ENCODE measurements at regions not wholly inside any gene's neighbourhood (a gene's known extent, or its start where the extent isn't known, plus 50 kb on each side); places are given as distances from the start of the nearest gene placed in this dataset.

DNA sequence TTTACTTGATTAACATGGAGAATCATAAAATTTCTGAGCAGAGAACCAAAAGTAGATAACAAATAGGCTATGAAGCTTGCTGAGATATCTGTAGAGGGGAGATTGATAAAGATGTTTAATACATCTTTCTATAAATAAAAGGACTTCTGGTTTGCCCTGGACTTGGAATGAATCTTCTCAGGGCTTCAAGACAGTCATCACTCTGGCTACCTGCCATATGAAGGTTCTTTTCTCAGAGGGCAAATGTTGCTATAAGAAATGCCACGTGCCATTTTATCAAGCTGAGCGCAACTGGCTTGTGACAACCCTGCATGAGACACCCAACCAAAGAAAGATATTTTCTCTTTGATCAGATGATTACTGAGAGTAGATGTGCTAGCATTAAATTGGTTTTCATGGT is 192.5 kb downstream of the WNT5A start:
- no peak overlapping the region for H3K27ac ChIP-seq
- H3K36me3 ChIP-seq (replicated peaks in 1 of 2), result no peaks in the 10 kb centered on the region
- TF ChIP-seq, protein P1, sequence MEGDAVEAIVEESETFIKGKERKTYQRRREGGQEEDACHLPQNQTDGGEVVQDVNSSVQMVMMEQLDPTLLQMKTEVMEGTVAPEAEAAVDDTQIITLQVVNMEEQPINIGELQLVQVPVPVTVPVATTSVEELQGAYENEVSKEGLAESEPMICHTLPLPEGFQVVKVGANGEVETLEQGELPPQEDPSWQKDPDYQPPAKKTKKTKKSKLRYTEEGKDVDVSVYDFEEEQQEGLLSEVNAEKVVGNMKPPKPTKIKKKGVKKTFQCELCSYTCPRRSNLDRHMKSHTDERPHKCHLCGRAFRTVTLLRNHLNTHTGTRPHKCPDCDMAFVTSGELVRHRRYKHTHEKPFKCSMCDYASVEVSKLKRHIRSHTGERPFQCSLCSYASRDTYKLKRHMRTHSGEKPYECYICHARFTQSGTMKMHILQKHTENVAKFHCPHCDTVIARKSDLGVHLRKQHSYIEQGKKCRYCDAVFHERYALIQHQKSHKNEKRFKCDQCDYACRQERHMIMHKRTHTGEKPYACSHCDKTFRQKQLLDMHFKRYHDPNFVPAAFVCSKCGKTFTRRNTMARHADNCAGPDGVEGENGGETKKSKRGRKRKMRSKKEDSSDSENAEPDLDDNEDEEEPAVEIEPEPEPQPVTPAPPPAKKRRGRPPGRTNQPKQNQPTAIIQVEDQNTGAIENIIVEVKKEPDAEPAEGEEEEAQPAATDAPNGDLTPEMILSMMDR (IDR thresholded peaks at IDR 0.05), result no peak
- TF ChIP-seq POLR2A (IDR thresholded peaks at IDR 0.05), result no peak
- no peaks in the 10 kb centered on the region for H3K4me1 ChIP-seq (replicated peaks in 1 of 2)
- 73 to 94% (median 86%) methylated on average over 2 of the region's 2 CpGs for WGBS, 4 donors
- no peak overlapping the region for H3K4me3 ChIP-seq
- DNase-seq, result no peak
- H3K9me3 ChIP-seq (replicated peaks in 1 of 3), result no peaks in the 10 kb centered on the region
- intact Hi-C loops (cut with DNase I), result no loop called here
- H3K27me3 ChIP-seq, result no peaks in the 10 kb centered on the region

DNA sequence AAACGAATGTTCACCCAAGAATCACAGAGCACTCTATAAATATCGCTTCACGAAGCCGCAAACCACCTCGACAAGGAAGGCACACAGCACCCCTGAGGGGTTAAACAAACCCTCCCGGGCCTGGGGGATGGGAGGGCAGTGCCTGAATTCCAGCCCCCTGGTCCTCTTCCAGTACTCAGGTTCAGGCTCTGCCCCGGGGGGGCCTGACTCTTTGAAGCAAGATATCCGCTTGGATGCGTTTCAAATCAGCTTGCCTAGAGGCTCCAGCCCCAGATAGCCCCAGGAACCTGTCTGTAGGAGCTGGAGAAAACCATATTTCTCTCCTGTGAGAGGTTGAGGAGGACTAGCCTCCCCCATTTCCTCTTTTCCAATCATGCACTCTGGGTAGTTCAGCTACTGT is 194.7 kb downstream of the WNT5A start:
- no peaks in the 10 kb centered on the region for H3K4me1 ChIP-seq (replicated peaks in 1 of 2)
- no peak for DNase-seq
- no peak overlapping the region for H3K27ac ChIP-seq
- TF ChIP-seq POLR2A (IDR thresholded peaks at IDR 0.05), result no peak
- TF ChIP-seq, protein P1 (IDR thresholded peaks at IDR 0.05), result no peak
- H3K9me3 ChIP-seq (replicated peaks in 1 of 3), result no peaks in the 10 kb centered on the region
- 41 to 43% (median 42%) methylated on average over 7 to 9 of the region's 9 CpGs for WGBS, 4 donors
- intact Hi-C loops (cut with DNase I), result no loop called here
- no peaks in the 10 kb centered on the region for H3K27me3 ChIP-seq
- no peak overlapping the region for H3K4me3 ChIP-seq
- no peaks in the 10 kb centered on the region for H3K36me3 ChIP-seq (replicated peaks in 1 of 2)

DNA sequence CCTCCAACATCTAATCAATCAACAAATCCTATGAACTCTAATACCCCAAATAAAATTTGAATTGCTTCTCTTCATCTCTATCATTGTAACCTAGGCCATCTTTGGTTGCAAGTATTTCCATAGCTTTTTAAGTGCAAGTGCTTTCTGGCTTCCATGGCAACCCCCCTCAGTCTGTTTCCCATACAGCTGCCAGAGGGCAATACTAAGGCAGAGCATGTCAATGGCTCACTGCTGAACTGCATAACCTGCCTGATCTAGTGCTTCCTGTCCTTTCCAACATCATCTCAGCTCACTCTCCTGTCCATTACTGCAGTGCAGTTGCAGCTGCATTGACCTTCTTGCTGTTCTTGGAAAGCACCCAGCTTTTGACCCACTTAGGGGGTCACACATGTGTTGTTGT is 198.4 kb downstream of the WNT5A start:
- Histone ChIP-seq H3K27ac (no peak overlapping the region), H3K4me3 (no peak overlapping the region), H3K27me3 (no peaks in the 10 kb centered on the region), H3K36me3 (replicated peaks in 1 of 2) (no peaks in the 10 kb centered on the region), H3K9me3 (replicated peaks in 1 of 3) (no peaks in the 10 kb centered on the region), H3K4me1 (replicated peaks in 1 of 2) (no peaks in the 10 kb centered on the region)
- DNase-seq, result no peak
- TF ChIP-seq POLR2A (IDR thresholded peaks at IDR 0.05), result no peak
- TF ChIP-seq, protein P1 (IDR thresholded peaks at IDR 0.05), result no peak
- intact Hi-C loops (cut with DNase I), result no loop called here

DNA sequence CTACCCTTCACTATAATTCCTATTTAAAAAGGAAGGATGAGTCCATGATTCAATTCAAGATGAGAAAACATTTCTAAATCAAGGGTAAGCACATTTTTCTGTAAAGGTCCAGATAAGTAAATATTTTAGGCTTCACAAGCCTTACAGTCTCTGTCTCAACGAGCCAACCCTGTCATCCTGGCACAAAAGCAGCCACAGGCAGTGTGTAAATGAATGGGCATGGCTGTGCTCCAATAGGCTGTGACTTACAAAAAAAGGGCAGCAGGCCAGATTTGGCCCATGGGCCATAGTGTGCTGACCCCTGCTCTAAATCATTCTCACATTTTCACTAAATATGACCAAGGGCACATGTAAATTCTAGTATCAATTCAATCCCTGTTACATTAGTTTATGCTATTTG is 200.4 kb downstream of the WNT5A start:
- H3K36me3 ChIP-seq (replicated peaks in 1 of 2), result no peaks in the 10 kb centered on the region
- intact Hi-C loops (cut with DNase I), result no loop called here
- H3K9me3 ChIP-seq (replicated peaks in 1 of 3), result no peaks in the 10 kb centered on the region
- WGBS, 4 donors, result 20 to 32% (median 22%) methylated on average over 1 of the region's 1 CpG
- no peak overlapping the region for H3K27ac ChIP-seq
- no peaks in the 10 kb centered on the region for H3K27me3 ChIP-seq
- no peak overlapping the region for H3K4me3 ChIP-seq
- H3K4me1 ChIP-seq (replicated peaks in 1 of 2), result no peaks in the 10 kb centered on the region
- no peak for DNase-seq
- TF ChIP-seq, protein P1 (IDR thresholded peaks at IDR 0.05), result no peak
- no peak for TF ChIP-seq POLR2A (IDR thresholded peaks at IDR 0.05)
